ENCODE measurements at regions not wholly inside any gene's neighbourhood (a gene's known extent, or its start where the extent isn't known, plus 50 kb on each side); places are given as distances from the start of the nearest gene placed in this dataset.
"Not testable (repeated sequence)": the region's sequence is repeated elsewhere in the genome, so short reads cannot be mapped to it uniquely, and the experiment has no call there.

- peak; percentile 16 for DNase-seq (ENCODE audit: low read depth)
These were observed 130.2 kb upstream of the ALDH3B2 start for GRCh38 chr11:67804435-67805252.

GRCh38 chr11:67803519-67803918 lies 129.1 kb upstream of the ALDH3B2 start:
- DNase-seq (ENCODE audit: low read depth) = not testable (repeated sequence)

DNA sequence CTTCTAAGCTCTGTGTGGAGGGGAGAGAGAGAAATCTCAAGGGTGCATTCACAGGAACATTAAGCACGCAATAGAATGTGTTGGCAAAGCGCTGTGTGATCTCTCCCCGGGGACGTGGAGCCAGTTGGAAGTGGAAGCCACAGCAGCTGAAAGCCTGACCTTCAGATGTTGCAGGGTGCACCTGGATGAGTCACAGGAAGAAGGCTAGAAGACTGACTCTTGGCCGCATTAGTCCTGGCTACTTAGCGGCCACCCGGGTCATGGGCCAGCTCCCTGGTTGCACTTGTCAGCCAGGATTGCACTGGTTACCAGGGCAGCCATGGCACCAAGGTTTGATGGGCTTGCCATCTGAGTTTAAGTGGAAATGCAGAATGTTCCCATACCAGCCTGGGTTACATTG lies 128.6 kb upstream of the ALDH3B2 start:
- DNase-seq (ENCODE audit: low read depth) = not testable (repeated sequence)

- DNase-seq (ENCODE audit: low read depth) = not testable (repeated sequence)
These were observed 128.2 kb upstream of the ALDH3B2 start for GRCh38 chr11:67802623-67803022.

- not testable (repeated sequence) for DNase-seq (ENCODE audit: low read depth)
These were observed 127.0 kb upstream of the ALDH3B2 start for GRCh38 chr11:67801397-67801796.

DNA sequence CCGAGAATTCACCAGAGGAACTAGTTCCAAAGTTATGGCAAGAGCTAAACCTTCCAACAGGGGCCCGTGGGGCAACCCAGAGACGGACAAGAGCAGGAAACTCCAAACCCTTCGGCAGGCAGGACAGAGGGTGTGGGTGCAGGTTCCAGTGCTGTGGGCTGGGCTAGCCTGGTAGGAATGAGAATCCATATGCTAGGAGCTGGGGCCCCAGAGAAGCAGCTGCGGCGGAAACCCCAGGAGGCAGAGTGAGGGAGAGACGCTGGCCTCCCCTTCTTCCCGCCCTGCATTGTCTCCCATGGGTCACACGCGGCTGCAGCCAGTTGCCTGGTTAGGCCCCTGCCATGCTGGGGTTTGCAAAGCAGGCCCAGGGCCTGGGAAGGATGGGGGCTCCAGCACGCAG lies 126.2 kb upstream of the ALDH3B2 start:
- DNase-seq (ENCODE audit: low read depth) = not testable (repeated sequence)

DNA sequence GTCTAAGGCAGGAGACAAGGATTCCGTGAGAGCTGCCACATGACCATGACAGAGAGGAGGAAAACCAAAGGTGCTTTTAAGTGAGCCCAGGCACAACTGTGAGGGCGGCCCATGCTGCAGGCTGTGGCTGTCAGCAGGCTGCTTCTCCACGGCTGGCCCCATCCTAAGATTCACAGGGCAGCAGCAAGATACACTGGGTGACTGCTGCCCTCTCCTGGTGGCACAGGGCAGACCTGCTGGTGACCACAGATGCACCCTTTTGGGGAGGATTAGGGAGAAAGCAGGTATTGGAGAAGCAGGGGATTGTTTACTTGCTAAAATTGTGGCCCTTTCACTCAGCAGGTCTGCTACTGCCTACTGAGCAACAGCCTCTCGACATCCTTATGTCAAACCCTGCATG lies 125.4 kb upstream of the ALDH3B2 start:
- DNase-seq (ENCODE audit: low read depth) = not testable (repeated sequence)

DNA sequence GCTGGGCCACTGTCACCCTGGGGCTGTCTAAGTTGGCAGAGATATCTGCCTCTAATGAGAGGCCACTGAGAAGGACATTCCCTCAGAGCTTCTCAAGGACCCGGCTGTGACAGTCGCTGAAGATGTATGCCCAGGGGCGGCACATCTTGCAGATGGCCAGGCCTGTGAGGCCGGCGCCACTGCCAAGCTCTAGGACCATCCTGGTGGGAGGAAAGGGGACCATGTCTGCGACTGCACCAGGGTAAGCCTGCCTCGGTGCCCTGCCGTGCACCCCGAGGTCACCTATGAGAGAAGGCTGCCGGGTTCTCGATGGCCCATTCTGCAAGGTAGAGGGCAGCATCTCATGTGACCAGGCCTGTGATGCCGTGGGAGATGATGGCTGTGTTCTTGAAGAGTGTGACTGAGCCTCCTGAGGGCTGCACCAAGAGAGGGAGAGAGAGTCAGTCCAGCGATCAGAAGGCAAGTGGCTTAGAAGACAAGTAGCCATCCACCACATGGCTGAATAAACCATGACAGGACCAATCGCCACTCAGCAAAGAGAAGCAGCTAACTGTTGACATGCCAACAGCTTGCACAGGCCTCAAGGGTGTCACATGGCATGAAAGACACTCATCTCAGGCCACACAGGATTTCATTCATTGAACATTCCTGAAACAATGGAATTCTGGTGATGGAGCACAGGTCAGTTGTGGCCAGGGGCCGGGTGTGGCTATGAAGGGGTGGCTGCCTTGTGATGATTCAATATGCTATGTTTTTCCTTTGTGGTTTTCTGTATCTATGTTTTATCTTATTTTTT lies 123.5 kb upstream of the ALDH3B2 start:
- DNase-seq (ENCODE audit: low read depth) = not testable (repeated sequence)

GRCh38 chr11:67795746-67796145 lies 121.3 kb upstream of the ALDH3B2 start:
- no peak for DNase-seq (ENCODE audit: low read depth)

DNA sequence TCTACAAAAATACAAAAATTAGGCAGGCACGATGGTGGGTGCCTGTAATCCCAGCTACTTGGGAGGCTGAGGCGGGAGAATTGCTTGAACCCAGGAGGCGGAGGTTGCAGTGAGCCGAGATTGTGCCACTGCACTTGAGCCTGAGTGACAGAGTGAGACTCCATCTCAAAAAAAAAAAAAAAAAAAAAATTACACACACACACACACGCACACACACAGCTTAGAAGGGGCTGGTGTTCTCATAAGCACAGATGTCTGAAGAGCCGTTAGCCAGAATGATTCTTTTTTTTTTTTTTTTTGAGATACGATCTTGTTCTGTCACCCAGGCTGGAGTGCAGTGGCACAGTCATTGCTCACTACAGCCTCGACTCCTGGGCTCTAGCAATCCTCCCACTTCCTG lies 119.3 kb upstream of the ALDH3B2 start:
- DNase-seq (ENCODE audit: low read depth) = not testable (repeated sequence)

- DNase-seq (ENCODE audit: low read depth) = peak; percentile 22
These were observed 118.0 kb upstream of the ALDH3B2 start for GRCh38 chr11:67792273-67792990.

DNA sequence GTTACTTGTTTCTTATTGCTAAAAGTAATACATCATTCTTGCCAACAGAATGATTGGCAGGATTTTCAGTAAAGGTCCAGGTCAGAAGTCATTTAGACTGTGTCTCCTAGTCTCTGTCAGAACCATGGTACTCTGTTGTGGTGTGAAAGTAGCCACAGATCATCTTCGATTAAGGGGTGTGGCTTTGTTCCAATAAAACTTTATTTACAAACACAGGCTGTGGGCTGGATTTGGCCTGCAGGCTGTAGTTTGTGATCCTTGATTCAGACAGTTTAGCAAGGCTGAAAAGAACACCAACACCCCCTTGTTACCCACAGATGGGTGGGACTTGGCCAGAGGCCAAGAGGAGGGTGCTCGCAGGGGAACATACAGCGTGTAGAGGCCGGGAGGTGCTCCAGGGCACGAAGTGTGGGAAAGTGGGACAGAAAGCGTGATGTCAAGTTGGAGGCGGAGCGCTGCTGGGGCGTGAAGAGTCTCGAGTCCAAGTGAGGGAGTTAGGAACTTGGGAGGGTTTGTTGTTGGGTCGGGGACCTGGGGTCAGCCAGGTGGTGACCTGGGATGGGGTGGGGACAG lies 117.3 kb upstream of the ALDH3B2 start:
- not testable (repeated sequence) for DNase-seq (ENCODE audit: low read depth)

- DNase-seq (ENCODE audit: low read depth) = not testable (repeated sequence)
These were observed 113.9 kb upstream of the ALDH3B2 start for GRCh38 chr11:67788341-67788695.

- DNase-seq (ENCODE audit: low read depth) = not testable (repeated sequence)
These were observed 113.4 kb upstream of the ALDH3B2 start for GRCh38 chr11:67787681-67788340.

GRCh38 chr11:67781967-67782366 lies 107.5 kb upstream of the ALDH3B2 start:
- not testable (repeated sequence) for DNase-seq (ENCODE audit: low read depth)

DNA sequence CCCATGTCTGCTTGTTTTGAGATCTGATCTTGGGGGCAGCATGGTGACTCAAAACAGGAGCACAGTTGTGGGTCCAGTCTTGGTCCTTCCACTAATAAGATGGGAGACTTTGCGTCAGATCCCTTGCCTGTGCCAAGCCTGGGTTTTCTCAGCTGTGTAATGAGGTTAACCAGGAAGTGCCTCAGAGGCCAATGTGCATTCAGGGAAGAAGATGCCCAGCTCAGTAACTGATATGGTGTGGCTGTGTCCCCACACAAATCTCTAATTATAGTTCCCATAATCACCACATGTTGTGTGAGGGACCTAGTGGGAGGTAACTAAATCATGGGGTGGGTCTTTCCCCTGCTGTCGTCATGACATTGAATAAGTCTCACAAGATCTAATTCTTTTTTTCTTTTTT lies 107.1 kb upstream of the ALDH3B2 start:
- not testable (repeated sequence) for DNase-seq (ENCODE audit: low read depth)

- no peak for DNase-seq (ENCODE audit: low read depth)
These were observed 105.6 kb upstream of the ALDH3B2 start for GRCh38 chr11:67780056-67780455.

- DNase-seq (ENCODE audit: low read depth) = not testable (repeated sequence)
These were observed 104.9 kb upstream of the ALDH3B2 start for GRCh38 chr11:67779189-67779875.

GRCh38 chr11:67776852-67777520 lies 102.6 kb upstream of the ALDH3B2 start:
- no peak for DNase-seq (ENCODE audit: low read depth)

DNA sequence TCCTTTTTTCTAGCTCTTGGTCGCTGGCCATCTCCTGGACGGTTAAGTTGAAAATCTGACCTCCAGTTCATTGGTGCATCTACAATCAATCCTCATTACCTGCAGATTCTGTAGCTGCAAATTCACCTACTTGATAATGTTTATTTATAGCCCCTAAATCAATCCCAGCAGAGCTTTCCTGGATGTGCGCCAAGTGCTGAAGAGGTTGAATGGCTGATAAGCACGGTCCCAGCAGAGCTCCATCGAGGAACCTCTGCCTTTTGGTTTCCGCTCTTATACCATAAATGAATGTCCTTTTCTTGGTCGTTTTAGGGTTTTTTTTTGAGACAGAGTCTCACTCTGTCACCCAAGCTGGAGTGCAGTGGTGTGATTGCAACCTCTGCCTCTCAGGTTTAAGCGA lies 99.8 kb upstream of the ALDH3B2 start:
- DNase-seq (ENCODE audit: low read depth) = not testable (repeated sequence)

All from activated T-cell treated with anti-CD3 and anti-CD28 coated beads for 24 hours (primary cell).